ENCODE measurements at regions not wholly inside any gene's neighbourhood (a gene's known extent, or its start where the extent isn't known, plus 50 kb on each side); places are given as distances from the start of the nearest gene placed in this dataset.

- H3K4me1 Mint-ChIP-seq (ENCODE audit: unreplicated experiment): peaks cover 7% of the 10 kb centered on the region
- H3K36me3 Mint-ChIP-seq (ENCODE audit: unreplicated experiment): no peaks in the 10 kb centered on the region
- no peak for DNase-seq (ENCODE audit: extremely low spot score, unreplicated experiment)
- H3K27me3 Mint-ChIP-seq (ENCODE audit: unreplicated experiment): no peaks in the 10 kb centered on the region
- no peak for TF ChIP-seq CTCF (IDR thresholded peaks at IDR 0.05)
- H3K4me3 Mint-ChIP-seq (ENCODE audit: unreplicated experiment): no peak overlapping the region
- no peaks in the 10 kb centered on the region for H3K9me3 Mint-ChIP-seq (ENCODE audit: unreplicated experiment)
- no peak overlapping the region for H3K27ac Mint-ChIP-seq (ENCODE audit: unreplicated experiment)
These were observed 158.9 kb upstream of the SASH1 start for GRCh38 chr6:148183776-148184175.

GRCh38 chr6:148186916-148187315 is 155.7 kb upstream of the SASH1 start:
- H3K27me3 Mint-ChIP-seq (ENCODE audit: unreplicated experiment): no peaks in the 10 kb centered on the region
- no peak overlapping the region for H3K4me3 Mint-ChIP-seq (ENCODE audit: unreplicated experiment)
- H3K4me1 Mint-ChIP-seq (ENCODE audit: unreplicated experiment): peaks cover 3% of the 10 kb centered on the region
- no peak for DNase-seq (ENCODE audit: extremely low spot score, unreplicated experiment)
- H3K36me3 Mint-ChIP-seq (ENCODE audit: unreplicated experiment): no peaks in the 10 kb centered on the region
- no peak overlapping the region for H3K27ac Mint-ChIP-seq (ENCODE audit: unreplicated experiment)
- no peaks in the 10 kb centered on the region for H3K9me3 Mint-ChIP-seq (ENCODE audit: unreplicated experiment)
- TF ChIP-seq CTCF (IDR thresholded peaks at IDR 0.05): no peak

GRCh38 chr6:148192310-148192709 is 150.3 kb upstream of the SASH1 start:
- Mint-ChIP-seq H3K36me3 (ENCODE audit: unreplicated experiment) (no peaks in the 10 kb centered on the region), H3K4me3 (ENCODE audit: unreplicated experiment) (no peak overlapping the region)

GRCh38 chr6:148193063-148193680 is 149.5 kb upstream of the SASH1 start:
- H3K9me3 Mint-ChIP-seq (ENCODE audit: unreplicated experiment): no peaks in the 10 kb centered on the region
- no peak overlapping the region for H3K4me3 Mint-ChIP-seq (ENCODE audit: unreplicated experiment)
- H3K27me3 Mint-ChIP-seq (ENCODE audit: unreplicated experiment): no peaks in the 10 kb centered on the region
- no peak overlapping the region for H3K27ac Mint-ChIP-seq (ENCODE audit: unreplicated experiment)
- no peaks in the 10 kb centered on the region for H3K36me3 Mint-ChIP-seq (ENCODE audit: unreplicated experiment)
- TF ChIP-seq CTCF (IDR thresholded peaks at IDR 0.05): no peak
- H3K4me1 Mint-ChIP-seq (ENCODE audit: unreplicated experiment): no peaks in the 10 kb centered on the region
- DNase-seq (ENCODE audit: extremely low spot score, unreplicated experiment): no peak

More at GRCh38 chr6:148192310-148192709, 150.3 kb upstream of the SASH1 start:
- no peak for DNase-seq (ENCODE audit: extremely low spot score, unreplicated experiment)
- H3K27ac Mint-ChIP-seq (ENCODE audit: unreplicated experiment): no peak overlapping the region
- no peaks in the 10 kb centered on the region for H3K9me3 Mint-ChIP-seq (ENCODE audit: unreplicated experiment)
- H3K4me1 Mint-ChIP-seq (ENCODE audit: unreplicated experiment): no peaks in the 10 kb centered on the region
- no peaks in the 10 kb centered on the region for H3K27me3 Mint-ChIP-seq (ENCODE audit: unreplicated experiment)
- no peak for TF ChIP-seq CTCF (IDR thresholded peaks at IDR 0.05)

- H3K9me3 Mint-ChIP-seq (ENCODE audit: unreplicated experiment): no peaks in the 10 kb centered on the region
- no peak for TF ChIP-seq CTCF (IDR thresholded peaks at IDR 0.05)
- no peaks in the 10 kb centered on the region for H3K27me3 Mint-ChIP-seq (ENCODE audit: unreplicated experiment)
- no peak overlapping the region for H3K27ac Mint-ChIP-seq (ENCODE audit: unreplicated experiment)
- no peak overlapping the region for H3K4me3 Mint-ChIP-seq (ENCODE audit: unreplicated experiment)
- no peak for DNase-seq (ENCODE audit: extremely low spot score, unreplicated experiment)
- H3K4me1 Mint-ChIP-seq (ENCODE audit: unreplicated experiment): peaks cover 4% of the 10 kb centered on the region
- peaks cover 3% of the 10 kb centered on the region for H3K36me3 Mint-ChIP-seq (ENCODE audit: unreplicated experiment)
These were observed 147.1 kb upstream of the SASH1 start for GRCh38 chr6:148195511-148195910.

All from osteocyte (in vitro differentiated cells).